ENCODE measurements at regions not wholly inside any gene's neighbourhood (a gene's known extent, or its start where the extent isn't known, plus 50 kb on each side); places are given as distances from the start of the nearest gene placed in this dataset.
"Not testable (repeated sequence)": the region's sequence is repeated elsewhere in the genome, so short reads cannot be mapped to it uniquely, and the experiment has no call there.

DNA sequence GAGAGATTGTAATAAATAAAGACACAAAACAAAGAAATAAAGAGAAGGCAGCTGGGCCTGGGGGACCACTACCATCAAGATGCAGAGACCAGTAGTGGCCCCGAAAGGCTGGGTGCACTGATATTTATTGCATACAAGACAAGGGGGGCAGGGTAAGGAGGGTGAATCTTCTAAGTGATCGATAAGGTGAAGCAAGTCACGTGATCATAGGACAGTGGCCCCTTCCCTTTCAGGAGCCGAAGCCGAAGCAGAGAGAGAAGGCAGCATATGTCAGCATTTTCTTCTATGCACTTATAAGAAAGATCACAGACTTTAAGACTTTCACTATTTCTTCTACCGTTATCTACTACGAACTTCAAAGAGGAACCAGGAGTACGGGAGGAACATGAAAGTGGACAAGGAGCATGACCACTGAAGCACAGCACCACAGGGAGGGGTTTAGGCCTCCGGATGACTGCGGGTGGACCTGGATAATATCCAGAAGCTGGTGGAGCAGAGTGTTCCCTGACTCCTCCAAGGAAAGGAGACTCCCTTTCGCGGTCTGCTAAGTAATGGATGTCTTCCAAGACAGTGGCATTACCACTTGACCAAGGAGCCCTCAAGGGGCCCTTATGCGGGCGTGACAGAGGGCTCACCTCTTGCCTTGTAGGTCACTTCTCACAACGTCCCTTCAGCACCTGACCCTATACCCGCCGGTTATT lies 126.4 kb downstream of the RBM46 start:
- 92 to 94% methylated on average over 9 to 17 of the region's 17 CpGs for WGBS, 2 donors (ENCODE audit: low coverage in 1 of 2)
- H3K4me1 ChIP-seq; H3K27ac ChIP-seq; H3K27me3 ChIP-seq; DNase-seq; intact Hi-C loops (cut with DNase I; ENCODE audit: low total_unique reads); H3K9me3 ChIP-seq; H3K36me3 ChIP-seq; in situ Hi-C loops (cut with MboI; ENCODE audit: low pct_ligation_motif_present in 1 of 4, low pct_unique_long_range_greater_than_20kb in 1 of 4, low sequenced_read_pairs in 3 of 4); H3K4me3 ChIP-seq: not testable (repeated sequence)

DNA sequence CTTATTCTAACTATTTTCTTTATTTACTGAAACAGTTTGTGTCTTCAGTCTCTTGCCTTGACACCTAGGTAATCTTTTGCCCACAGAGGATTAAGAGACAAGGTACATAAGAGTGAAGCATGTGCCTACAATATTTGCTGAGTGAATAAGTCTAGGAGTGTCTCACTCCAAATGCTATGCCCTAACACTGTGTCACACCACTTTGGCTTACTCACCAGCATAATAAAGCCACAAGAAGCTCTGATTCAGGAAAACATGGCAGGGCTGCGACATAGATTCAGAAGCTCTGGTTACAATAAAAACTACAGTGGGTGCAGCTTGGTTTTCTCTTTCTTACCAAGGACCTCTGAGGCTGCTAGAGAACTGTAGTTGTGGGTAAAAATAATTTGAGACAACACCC lies 127.1 kb downstream of the RBM46 start:
- in situ Hi-C loops (cut with MboI; ENCODE audit: low pct_ligation_motif_present in 1 of 4, low pct_unique_long_range_greater_than_20kb in 1 of 4, low sequenced_read_pairs in 3 of 4) = no loop called here
- 86 to 100% methylated on average over 1 of the region's 1 CpG for WGBS, 2 donors (ENCODE audit: low coverage in 1 of 2)
- TF ChIP-seq POLR2AphosphoS5 (IDR thresholded peaks at IDR 0.05) (no peak), EP300 (IDR thresholded peaks at IDR 0.05; ENCODE audit: low read depth) (no peak), POLR2A (IDR thresholded peaks at IDR 0.05) (no peak)
- TF ChIP-seq, protein P1, sequence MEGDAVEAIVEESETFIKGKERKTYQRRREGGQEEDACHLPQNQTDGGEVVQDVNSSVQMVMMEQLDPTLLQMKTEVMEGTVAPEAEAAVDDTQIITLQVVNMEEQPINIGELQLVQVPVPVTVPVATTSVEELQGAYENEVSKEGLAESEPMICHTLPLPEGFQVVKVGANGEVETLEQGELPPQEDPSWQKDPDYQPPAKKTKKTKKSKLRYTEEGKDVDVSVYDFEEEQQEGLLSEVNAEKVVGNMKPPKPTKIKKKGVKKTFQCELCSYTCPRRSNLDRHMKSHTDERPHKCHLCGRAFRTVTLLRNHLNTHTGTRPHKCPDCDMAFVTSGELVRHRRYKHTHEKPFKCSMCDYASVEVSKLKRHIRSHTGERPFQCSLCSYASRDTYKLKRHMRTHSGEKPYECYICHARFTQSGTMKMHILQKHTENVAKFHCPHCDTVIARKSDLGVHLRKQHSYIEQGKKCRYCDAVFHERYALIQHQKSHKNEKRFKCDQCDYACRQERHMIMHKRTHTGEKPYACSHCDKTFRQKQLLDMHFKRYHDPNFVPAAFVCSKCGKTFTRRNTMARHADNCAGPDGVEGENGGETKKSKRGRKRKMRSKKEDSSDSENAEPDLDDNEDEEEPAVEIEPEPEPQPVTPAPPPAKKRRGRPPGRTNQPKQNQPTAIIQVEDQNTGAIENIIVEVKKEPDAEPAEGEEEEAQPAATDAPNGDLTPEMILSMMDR (IDR thresholded peaks at IDR 0.05) = no peak

DNA sequence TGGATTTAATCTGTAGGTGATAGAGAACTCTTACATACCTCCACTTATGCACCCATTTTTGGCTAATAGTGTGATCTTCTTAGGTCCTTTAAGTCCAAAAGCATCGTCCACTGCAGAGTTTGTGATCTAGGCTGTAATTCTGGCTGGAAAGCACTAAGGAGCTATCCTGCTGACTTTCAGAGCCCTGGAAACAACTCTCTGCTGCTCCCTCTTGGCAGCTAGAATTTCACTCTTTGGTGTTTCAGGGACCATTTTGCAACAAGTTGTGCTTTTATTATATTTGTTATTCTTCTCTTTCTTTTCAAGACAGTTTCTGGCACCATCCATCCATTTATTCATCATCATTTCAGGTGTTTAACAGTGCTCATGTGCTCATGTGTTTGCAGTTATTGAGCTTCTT lies 130.0 kb downstream of the RBM46 start:
- DNase-seq = no peak
- H3K27ac ChIP-seq = no peak overlapping the region
- no peaks in the 10 kb centered on the region for H3K36me3 ChIP-seq
- TF ChIP-seq POLR2AphosphoS5 (IDR thresholded peaks at IDR 0.05) (no peak), EP300 (IDR thresholded peaks at IDR 0.05; ENCODE audit: low read depth) (no peak), POLR2A (IDR thresholded peaks at IDR 0.05) (no peak)
- 40 to 67% methylated on average over 1 of the region's 1 CpG for WGBS, 2 donors (ENCODE audit: low coverage in 1 of 2)
- H3K4me1 ChIP-seq = no peaks in the 10 kb centered on the region
- in situ Hi-C loops (cut with MboI; ENCODE audit: low pct_ligation_motif_present in 1 of 4, low pct_unique_long_range_greater_than_20kb in 1 of 4, low sequenced_read_pairs in 3 of 4) = no loop called here
- H3K27me3 ChIP-seq = no peaks in the 10 kb centered on the region
- H3K9me3 ChIP-seq = no peaks in the 10 kb centered on the region
- H3K4me3 ChIP-seq = no peak overlapping the region
- intact Hi-C loops (cut with DNase I; ENCODE audit: low total_unique reads) = no loop called here

More for the DNA sequence above, 127.1 kb downstream of the RBM46 start:
- DNase-seq = no peak
- H3K27ac ChIP-seq = no peak overlapping the region
- no peak overlapping the region for H3K4me3 ChIP-seq
- H3K36me3 ChIP-seq = no peaks in the 10 kb centered on the region
- no peaks in the 10 kb centered on the region for H3K27me3 ChIP-seq
- intact Hi-C loops (cut with DNase I; ENCODE audit: low total_unique reads) = no loop called here
- no peaks in the 10 kb centered on the region for H3K9me3 ChIP-seq
- no peaks in the 10 kb centered on the region for H3K4me1 ChIP-seq

DNA sequence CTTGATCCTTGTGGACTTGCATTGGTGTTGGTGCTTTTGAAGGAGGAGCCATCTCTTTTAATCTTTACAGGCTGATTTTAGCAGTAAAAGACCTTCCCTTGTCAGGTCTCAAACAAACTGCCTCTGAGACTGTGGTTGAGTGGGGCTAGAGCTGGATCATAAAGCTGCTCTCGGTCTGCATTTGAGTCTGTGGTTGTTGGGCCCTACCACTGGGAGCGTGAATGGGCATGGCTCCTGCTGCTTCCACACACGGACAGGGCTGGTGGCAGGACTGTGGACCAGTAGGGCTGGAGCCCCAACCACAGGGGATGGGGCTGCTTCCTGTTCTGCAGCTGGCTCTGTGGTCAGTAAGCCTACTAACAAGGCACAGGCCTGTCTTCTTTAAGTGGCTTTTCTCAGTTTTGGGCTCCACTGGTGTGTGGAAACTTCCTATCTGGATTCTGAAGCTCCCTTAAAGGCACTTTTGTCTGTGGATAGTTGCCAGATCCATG lies 130.6 kb downstream of the RBM46 start:
- H3K27ac ChIP-seq = no peak overlapping the region
- intact Hi-C loops (cut with DNase I; ENCODE audit: low total_unique reads) (no loop called here), in situ Hi-C loops (cut with MboI; ENCODE audit: low pct_ligation_motif_present in 1 of 4, low pct_unique_long_range_greater_than_20kb in 1 of 4, low sequenced_read_pairs in 3 of 4) (no loop called here)
- H3K27me3 ChIP-seq = no peaks in the 10 kb centered on the region
- no peak overlapping the region for H3K4me3 ChIP-seq
- 34% methylated on average over 3 of the region's 3 CpGs; no CpG with 5 or more reads in 1 of the 2 donors for WGBS, 2 donors (ENCODE audit: low coverage in 1 of 2)
- no peak for TF ChIP-seq POLR2A (IDR thresholded peaks at IDR 0.05)
- no peaks in the 10 kb centered on the region for H3K4me1 ChIP-seq
- H3K36me3 ChIP-seq = no peaks in the 10 kb centered on the region
- no peaks in the 10 kb centered on the region for H3K9me3 ChIP-seq
- no peak for DNase-seq

DNA sequence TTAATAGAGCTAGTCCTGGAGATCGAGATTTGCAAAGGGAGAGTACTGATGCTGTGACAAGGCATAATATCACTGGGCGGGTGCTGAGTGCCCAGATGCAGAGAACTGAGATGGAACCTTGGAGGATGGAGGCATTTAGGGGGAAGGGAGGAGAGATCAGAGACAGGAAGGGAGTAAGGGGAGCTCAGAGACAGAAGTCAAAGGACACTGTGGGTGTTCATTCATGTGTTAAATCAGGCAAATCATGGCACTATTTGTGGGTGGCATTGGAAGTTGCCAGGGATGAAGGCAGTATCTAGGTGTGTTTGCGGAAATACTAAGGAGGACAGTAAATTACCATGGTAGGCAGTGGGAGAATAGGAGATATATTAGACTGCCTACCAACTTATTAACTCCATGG lies 135.0 kb downstream of the RBM46 start:
- Histone ChIP-seq H3K4me1 (no peaks in the 10 kb centered on the region), H3K9me3 (no peaks in the 10 kb centered on the region), H3K36me3 (no peaks in the 10 kb centered on the region), H3K4me3 (no peak overlapping the region), H3K27ac (no peak overlapping the region), H3K27me3 (no peaks in the 10 kb centered on the region)
- intact Hi-C loops (cut with DNase I; ENCODE audit: low total_unique reads) = no loop called here
- 84 to 100% methylated on average over 1 to 3 of the region's 3 CpGs for WGBS, 2 donors (ENCODE audit: low coverage in 1 of 2)
- in situ Hi-C loops (cut with MboI; ENCODE audit: low pct_ligation_motif_present in 1 of 4, low pct_unique_long_range_greater_than_20kb in 1 of 4, low sequenced_read_pairs in 3 of 4) = no loop called here
- DNase-seq = no peak
- TF ChIP-seq, protein P1 (IDR thresholded peaks at IDR 0.05) = no peak
- TF ChIP-seq POLR2A (IDR thresholded peaks at IDR 0.05) (no peak), EP300 (IDR thresholded peaks at IDR 0.05; ENCODE audit: low read depth) (no peak), POLR2AphosphoS5 (IDR thresholded peaks at IDR 0.05) (no peak)
